Stomach (tissue), 8 donors: ENCODE measurements at regions not wholly inside any gene's neighbourhood (a gene's known extent, or its start where the extent isn't known, plus 50 kb on each side); places are given as distances from the start of the nearest gene placed in this dataset.

Experiments
- DNase-seq, 2 donors: peaks; one replicate each; pipeline versions ENCODE4 v3.0.0 to v3.0.0-alpha.2; 2013 to 2019
- H3K27ac ChIP-seq, 5 donors: fragments of 200-600 bp in 4 of 5; sonication (generic) in 4 of 5; one replicate each; pipeline ENCODE4 v1.5.1; 2013 to 2019; ENCODE audit warnings: mild to moderate bottlenecking in 1 of 5, moderate library complexity in 1 of 5
- H3K27me3 ChIP-seq, 3 donors: fragments of 200-600 bp; sonication (generic); one replicate each; pipeline ENCODE4 v1.5.1; 2017 to 2019; ENCODE audit warnings: mixed run types in 1 of 3
- H3K36me3 ChIP-seq, 4 donors: fragments of 200-600 bp; sonication (generic); 1 replicate in 3 of 4; 2 replicates in 1 of 4; pipeline ENCODE4 v1.5.1; 2016 to 2019
- H3K4me1 ChIP-seq, 4 donors: fragments of 200-600 bp; sonication (generic); one replicate each; pipeline ENCODE4 v1.5.1; 2016 to 2019
- H3K4me3 ChIP-seq, 4 donors: fragments of 200-600 bp; sonication (generic) in 3 of 4; one replicate each; pipeline ENCODE4 v1.5.1; 2016 to 2019; ENCODE audit warnings: mild to moderate bottlenecking in 1 of 4
- H3K9me3 ChIP-seq, 4 donors: fragments of 200-600 bp; sonication (generic); one replicate each; pipeline ENCODE4 v1.5.1; 2016 to 2019
- CTCF ChIP-seq, 7 experiments: fragments of 450-650 bp in 4 of 7; fragments of 200-600 bp in 3 of 7; sonication (generic) in 3 of 7; IDR thresholded peaks; one replicate each; pipeline ENCODE4 v1.5.1; 2016 to 2019; ENCODE audit warnings: antibody characterized with exemption in 7 of 7, control low read depth in 2 of 7, mild to moderate bottlenecking in 1 of 7
- EP300 ChIP-seq: sonication (generic); formaldehyde crosslinking; IDR thresholded peaks from one replicate; pipeline ENCODE4 v1.6.1; 2017; ENCODE audit warnings: antibody characterized with exemption
- POLR2A ChIP-seq, 4 donors: fragments of 450-650 bp; IDR thresholded peaks; one replicate each; pipeline ENCODE4 v1.6.1; 2016; ENCODE audit warnings: antibody characterized with exemption in 4 of 4, control low read depth in 2 of 4, mild to moderate bottlenecking in 1 of 4, moderate library complexity in 1 of 4
- POLR2AphosphoS5 ChIP-seq, 3 donors: sonication (generic); formaldehyde crosslinking; IDR thresholded peaks; one replicate each; pipeline ENCODE4 v1.6.1; 2016; ENCODE audit warnings: antibody characterized with exemption in 3 of 3
- WGBS, 5 donors: extraction: QIAGEN DNeasy Blood & Tissue Kit in 3 of 5; methylation state at CpG; one replicate each; pipeline versions ENCODE4 v1.1.5 to v1.1.7; 2013 to 2018; 5-methylcytosine and 5-hydroxymethylcytosine counted together
- intact Hi-C: fragments of 100-400 bp; cut with DNase I; formaldehyde crosslinking; loops from one replicate; pipeline ENCODE4 v1.15.1; 2023; ENCODE audit warnings: low total_unique reads
- donor health status: healthy with polysubstance abuse.
- donor health status: Bipolar disorder and iron deficiency.
- donor health status: healthy.

DNA sequence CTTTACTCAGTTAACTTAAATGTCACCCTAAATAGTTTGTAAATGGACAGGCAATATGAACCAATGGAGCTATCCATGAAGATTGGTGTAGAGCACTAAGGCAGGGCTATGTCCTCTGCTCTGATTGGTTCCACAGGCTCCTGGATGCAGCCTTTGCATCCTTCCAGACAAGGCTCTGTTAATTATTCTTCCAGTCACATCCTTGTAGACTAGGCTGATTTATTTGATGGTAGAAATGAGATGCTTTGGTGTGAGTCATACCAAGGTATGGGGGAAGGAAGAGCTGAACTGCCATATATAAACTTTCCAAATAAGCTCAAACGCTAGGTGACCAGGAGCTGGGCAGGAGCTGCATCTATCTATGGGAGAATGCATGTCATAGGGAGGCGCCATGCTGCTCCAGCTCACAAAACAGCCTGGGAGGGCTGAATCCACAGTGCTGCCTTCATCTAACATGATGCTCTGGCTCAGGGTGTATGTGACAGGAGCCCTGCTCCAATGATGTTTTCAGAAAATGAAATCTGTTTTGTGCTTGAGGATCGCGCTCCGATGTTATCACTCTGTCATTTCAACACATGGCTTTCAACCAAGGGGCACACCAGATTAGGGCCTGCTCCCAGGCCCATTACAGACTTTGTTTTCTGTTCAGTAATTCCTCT is 818.0 kb upstream of the ZNF608 start:
- 93 to 98% (median 94%) methylated on average over 5 of the region's 5 CpGs for WGBS, 5 donors
- H3K27me3 ChIP-seq = no peaks in the 10 kb centered on the region
- TF ChIP-seq POLR2A (IDR thresholded peaks at IDR 0.05) = no peak
- no peak for TF ChIP-seq CTCF (IDR thresholded peaks at IDR 0.05)
- no peak for TF ChIP-seq EP300
- TF ChIP-seq POLR2AphosphoS5 (IDR thresholded peaks at IDR 0.05) = no peak
- no peaks in the 10 kb centered on the region for H3K36me3 ChIP-seq
- H3K9me3 ChIP-seq = peaks cover 0 to 6% (median 4%) of the 10 kb centered on the region in 4 donors
- no peak for DNase-seq
- H3K4me3 ChIP-seq = no peak overlapping the region
- H3K4me1 ChIP-seq = peaks cover 0 to 11% (median 2%) of the 10 kb centered on the region in 4 donors
- intact Hi-C loops = no loop called here
- no peak overlapping the region for H3K27ac ChIP-seq

DNA sequence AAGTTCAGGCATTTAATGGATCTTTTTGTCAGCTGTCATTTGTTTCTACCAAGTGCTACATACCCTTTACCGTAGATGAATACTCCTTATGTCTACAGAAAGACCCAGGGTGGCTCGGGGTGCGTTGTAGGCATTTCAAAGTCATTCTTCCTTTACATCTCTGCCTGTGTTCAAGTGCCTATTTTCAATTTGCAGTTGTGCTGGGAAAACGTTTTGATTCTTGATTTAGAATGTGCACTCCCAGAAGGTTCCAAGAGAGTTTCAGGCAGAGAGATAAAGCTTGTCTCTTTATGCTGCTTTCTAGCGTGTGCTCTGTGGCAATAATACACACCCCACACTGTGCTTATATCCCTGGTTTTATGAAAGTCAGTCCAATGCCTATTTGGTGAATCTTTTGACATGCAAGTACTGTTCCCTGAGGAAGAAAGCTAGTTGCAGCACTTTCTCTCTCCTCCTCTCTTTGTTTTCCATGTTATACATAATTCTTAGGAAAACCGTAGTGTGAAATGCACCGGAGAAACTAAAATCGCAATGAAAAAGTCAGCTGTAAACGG is 828.1 kb upstream of the ZNF608 start:
- 79 to 86% (median 82%) methylated on average over 9 of the region's 9 CpGs for WGBS, 5 donors
- H3K4me3 ChIP-seq = no peak overlapping the region
- H3K9me3 ChIP-seq = no peaks in the 10 kb centered on the region
- TF ChIP-seq POLR2A (IDR thresholded peaks at IDR 0.05) (no peak), EP300 (no peak), POLR2AphosphoS5 (IDR thresholded peaks at IDR 0.05) (no peak), CTCF (IDR thresholded peaks at IDR 0.05) (no peak)
- H3K27me3 ChIP-seq = no peaks in the 10 kb centered on the region
- no peak overlapping the region for H3K27ac ChIP-seq
- peaks cover 0 to 12% (median 5%) of the 10 kb centered on the region in 4 donors for H3K4me1 ChIP-seq
- intact Hi-C loops = no loop called here
- no peaks in the 10 kb centered on the region for H3K36me3 ChIP-seq
- DNase-seq = no peak

DNA sequence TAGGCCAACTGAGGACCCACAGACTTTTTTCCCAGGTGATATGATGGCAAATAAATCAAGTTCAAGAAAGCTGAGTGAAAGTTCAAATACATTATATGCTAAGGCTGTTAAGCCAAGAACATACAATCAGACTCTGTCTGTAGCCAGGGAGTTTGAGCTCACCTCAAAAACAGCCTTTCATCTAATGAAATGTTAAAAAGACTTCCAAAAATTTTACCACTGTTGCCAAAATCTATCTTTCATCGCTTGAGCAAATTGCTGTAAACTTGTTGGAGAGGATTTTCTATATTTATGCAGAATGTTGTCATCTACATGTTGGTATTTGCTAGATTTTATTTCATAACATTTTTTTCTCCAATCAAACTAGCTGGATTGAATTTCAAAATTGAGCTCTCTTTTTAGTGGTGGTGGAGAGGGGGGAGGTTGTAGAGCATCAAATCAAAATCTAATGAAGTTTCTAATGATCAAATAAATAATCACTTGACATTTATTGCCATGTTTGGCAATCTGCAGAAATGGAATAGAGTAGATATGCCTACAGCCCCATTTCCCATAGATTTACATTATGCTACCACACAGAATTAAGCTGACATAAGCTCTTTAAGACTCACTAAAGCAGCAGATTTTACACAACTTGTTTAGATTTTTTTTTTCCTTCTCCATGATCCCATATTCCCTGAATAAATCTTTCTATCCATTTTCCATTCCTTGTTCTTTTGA is 828.9 kb upstream of the ZNF608 start:
- H3K27ac ChIP-seq = no peak overlapping the region
- intact Hi-C loops = no loop called here

More for the DNA sequence above, 828.9 kb upstream of the ZNF608 start:
- TF ChIP-seq POLR2AphosphoS5 (IDR thresholded peaks at IDR 0.05) (no peak), POLR2A (IDR thresholded peaks at IDR 0.05) (no peak), CTCF (IDR thresholded peaks at IDR 0.05) (no peak), EP300 (no peak)
- Histone ChIP-seq H3K4me1 (peaks cover 0 to 12% (median 5%) of the 10 kb centered on the region in 4 donors), H3K9me3 (no peaks in the 10 kb centered on the region), H3K4me3 (no peak overlapping the region), H3K36me3 (no peaks in the 10 kb centered on the region), H3K27me3 (no peaks in the 10 kb centered on the region)
- DNase-seq = no peak
- 71 to 92% (median 85%) methylated on average over 1 of the region's 1 CpG for WGBS, 5 donors
